GM12878 (cell line): ENCODE measurements at regions not wholly inside any gene's neighbourhood (a gene's known extent, or its start where the extent isn't known, plus 50 kb on each side); places are given as distances from the start of the nearest gene placed in this dataset.

Source experiments
- ATAC-seq: fragments of 200-7000 bp; cut with Tn5 transposase; 3 replicates; pipeline ENCODE4 v1.9.1; 2020; ENCODE audit warnings: mild to moderate bottlenecking, moderate library complexity
- BruUV-seq: library from RNA; stranded (reverse); fragments of 400-500 nt; replicated peaks from 2 replicates; lab custom pipeline; 2021; lab: Mats Ljungman, UMichigan
- CTCF ChIA-PET: fragments of 300-600 bp; sonication (Branson Sonifier 250); formaldehyde crosslinking; extraction: SDS; loops from one replicate; lab custom pipeline; 2021; ENCODE audit warnings: inconsistent platforms; lab: Yijun Ruan, JAX
- POLR2A ChIA-PET: fragments of 350-600 bp; formaldehyde crosslinking; extraction: SDS; loops from one replicate; lab custom pipeline; 2021; ENCODE audit warnings: inconsistent platforms; lab: Charles Lee
- RAD21 ChIA-PET: fragments of 300-600 bp; sonication (Branson Sonifier 250); formaldehyde crosslinking; loops from one replicate; lab custom pipeline; 2023; ENCODE audit warnings: antibody characterized with exemption; ENCODE audit not compliant: unreplicated experiment; lab: Charles Lee
- SMC1A ChIA-PET: fragments of 300-600 bp; sonication (Branson Sonifier 250); formaldehyde crosslinking; loops from one replicate; lab custom pipeline; 2023; ENCODE audit not compliant: unreplicated experiment, uncharacterized antibody; lab: Charles Lee
- DNase-seq: peaks from one replicate; pipeline ENCODE4 v3.0.0-alpha.2; 2011; ENCODE audit warnings: low read depth, low spot score
- FAIRE-seq: peaks from 3 replicates; lab custom pipeline; 2011; peaks lifted over from hg19 to GRCh38; lab: Jason Lieb, UNC
- H2AFZ ChIP-seq: 2 replicates; pipeline ENCODE4 v1.6.0; 2011; ENCODE audit warnings: low read depth, low read length, control low read depth; ENCODE audit not compliant: control insufficient read depth
- H3K27ac ChIP-seq: 2 replicates; pipeline ENCODE4 v1.5.1; 2011; ENCODE audit warnings: control low read depth; ENCODE audit not compliant: control insufficient read depth, insufficient read depth
- H3K27me3 ChIP-seq, 2 experiments: replicated peaks in 1 of 2; 2 replicates each; pipeline versions ENCODE4 v1.6.0 to v1.6.1; 2011; ENCODE audit warnings: low read length in 1 of 2; ENCODE audit not compliant: control insufficient read depth in 2 of 2, insufficient read depth in 2 of 2
- H3K36me3 ChIP-seq, 2 experiments: 2 replicates each; pipeline ENCODE4 v1.5.1; 2011; ENCODE audit warnings: low read length in 1 of 2; ENCODE audit not compliant: control insufficient read depth in 2 of 2, insufficient read depth in 2 of 2
- H3K4me1 ChIP-seq: 2 replicates; pipeline ENCODE4 v1.6.1; 2011; ENCODE audit warnings: mild to moderate bottlenecking, low read length, moderate library complexity, mixed read lengths; ENCODE audit not compliant: control insufficient read depth, insufficient read depth
- H3K4me2 ChIP-seq: 2 replicates; pipeline ENCODE4 v1.6.0; 2011; ENCODE audit warnings: control low read depth; ENCODE audit not compliant: control insufficient read depth, insufficient read depth
- H3K4me3 ChIP-seq: fragments of 200-600 bp; sonication (generic); 2 replicates; pipeline ENCODE4 v1.5.1; 2016
- H3K79me2 ChIP-seq: 2 replicates; pipeline ENCODE4 v1.6.0; 2011; ENCODE audit warnings: low read length; ENCODE audit not compliant: control insufficient read depth, insufficient read depth
- H3K9ac ChIP-seq: 2 replicates; pipeline ENCODE4 v1.8.0; 2011; ENCODE audit warnings: low read length, control low read depth, mixed read lengths; ENCODE audit not compliant: control insufficient read depth, insufficient read depth
- H3K9me3 ChIP-seq: replicated peaks from 3 replicates; pipeline ENCODE4 v1.5.1; 2011; ENCODE audit warnings: mild to moderate bottlenecking, low read length; ENCODE audit not compliant: control insufficient read depth, insufficient read depth
- H4K20me1 ChIP-seq: 2 replicates; pipeline ENCODE4 v1.6.0; 2011; ENCODE audit not compliant: control insufficient read depth, insufficient read depth
- CHD2 ChIP-seq: IDR thresholded peaks from 2 replicates; pipeline ENCODE4 v1.6.1; 2011; ENCODE audit warnings: low read depth, low read length, improper control_type of control experiment, borderline replicate concordance
- ZZZ3 ChIP-seq: IDR thresholded peaks from 2 replicates; pipeline ENCODE4 v1.6.1; 2011; ENCODE audit warnings: low read depth; ENCODE audit not compliant: control insufficient read depth, insufficient read length
- WGBS: methylation state at CpG from one replicate; pipeline ENCODE4 v1.1.6; 2016; ENCODE audit warnings: low lambda C conversion rate; ENCODE audit not compliant: insufficient replicate concordance, insufficient coverage; ENCODE audit errors: missing lambda C conversion rate; 5-methylcytosine and 5-hydroxymethylcytosine counted together
- in situ Hi-C: fragments of 300-500 bp; cut with MboI; formaldehyde crosslinking; loops from 9 replicates; pipeline ENCODE4 v1.14.3; 2018; ENCODE audit warnings: mixed read lengths
- intact Hi-C: fragments of 100-400 bp; cut with micrococcal nuclease; formaldehyde crosslinking; loops from one replicate; pipeline ENCODE4 v1.14.2; 2022; ENCODE audit not compliant: unreplicated experiment
- TF ChIP-seq, protein P1 (sequence below): fragments of 150-350 bp; IDR thresholded peaks from 2 replicates; pipeline ENCODE4 v1.6.1; 2016; ENCODE audit warnings: low read depth, low read length
- TF ChIP-seq, protein P2 (sequence below): fragments of 150-350 bp; IDR thresholded peaks from 2 replicates; pipeline ENCODE4 v1.6.1; 2014; ENCODE audit warnings: mild to moderate bottlenecking, low read depth, low read length

DNA sequence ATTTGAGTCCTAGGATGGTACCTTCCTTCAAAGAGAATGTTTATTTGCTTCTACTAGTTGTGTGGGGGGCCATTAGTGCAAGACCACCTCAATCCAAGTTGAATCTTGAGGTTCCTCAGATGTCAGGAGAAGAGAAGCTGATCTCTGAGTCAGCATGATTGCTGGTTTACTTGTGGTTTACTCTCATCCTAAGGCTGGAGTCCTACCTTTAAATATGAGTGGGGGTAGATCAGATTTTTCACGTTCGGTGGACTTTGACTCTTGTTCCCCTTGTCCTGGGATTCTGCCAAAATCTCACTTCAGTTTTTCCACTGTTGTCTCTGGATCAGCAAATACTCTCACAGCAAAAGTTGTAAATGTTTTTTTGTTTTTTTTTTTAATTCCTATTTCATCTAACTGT is 84.6 kb upstream of the F13A1 start:
- ATAC-seq, result no peak
- Histone ChIP-seq H3K79me2 (no peaks in the 10 kb centered on the region), H3K4me1 (peaks cover 22% of the 10 kb centered on the region), H3K9ac (no peak overlapping the region), H3K27me3 (no peaks in the 10 kb centered on the region), H3K27ac (no peak overlapping the region), H3K4me3 (no peak overlapping the region), H3K4me2 (no peak overlapping the region), H4K20me1 (no peaks in the 10 kb centered on the region), H3K36me3 (no peaks in the 10 kb centered on the region; a peak in 1 of 4 replicates), H2AFZ (no peak overlapping the region), H3K9me3 (no peaks in the 10 kb centered on the region; the same call in 2 of the 3 replicates)
- BruUV-seq, result no TSS peak
- CTCF ChIA-PET, result interaction anchor here (4.0 kb wide), 1 partner anchor 10 kb away, joined by 21 read pairs; no protein-coding TSS in a partner anchor
- TF ChIP-seq, protein P1, sequence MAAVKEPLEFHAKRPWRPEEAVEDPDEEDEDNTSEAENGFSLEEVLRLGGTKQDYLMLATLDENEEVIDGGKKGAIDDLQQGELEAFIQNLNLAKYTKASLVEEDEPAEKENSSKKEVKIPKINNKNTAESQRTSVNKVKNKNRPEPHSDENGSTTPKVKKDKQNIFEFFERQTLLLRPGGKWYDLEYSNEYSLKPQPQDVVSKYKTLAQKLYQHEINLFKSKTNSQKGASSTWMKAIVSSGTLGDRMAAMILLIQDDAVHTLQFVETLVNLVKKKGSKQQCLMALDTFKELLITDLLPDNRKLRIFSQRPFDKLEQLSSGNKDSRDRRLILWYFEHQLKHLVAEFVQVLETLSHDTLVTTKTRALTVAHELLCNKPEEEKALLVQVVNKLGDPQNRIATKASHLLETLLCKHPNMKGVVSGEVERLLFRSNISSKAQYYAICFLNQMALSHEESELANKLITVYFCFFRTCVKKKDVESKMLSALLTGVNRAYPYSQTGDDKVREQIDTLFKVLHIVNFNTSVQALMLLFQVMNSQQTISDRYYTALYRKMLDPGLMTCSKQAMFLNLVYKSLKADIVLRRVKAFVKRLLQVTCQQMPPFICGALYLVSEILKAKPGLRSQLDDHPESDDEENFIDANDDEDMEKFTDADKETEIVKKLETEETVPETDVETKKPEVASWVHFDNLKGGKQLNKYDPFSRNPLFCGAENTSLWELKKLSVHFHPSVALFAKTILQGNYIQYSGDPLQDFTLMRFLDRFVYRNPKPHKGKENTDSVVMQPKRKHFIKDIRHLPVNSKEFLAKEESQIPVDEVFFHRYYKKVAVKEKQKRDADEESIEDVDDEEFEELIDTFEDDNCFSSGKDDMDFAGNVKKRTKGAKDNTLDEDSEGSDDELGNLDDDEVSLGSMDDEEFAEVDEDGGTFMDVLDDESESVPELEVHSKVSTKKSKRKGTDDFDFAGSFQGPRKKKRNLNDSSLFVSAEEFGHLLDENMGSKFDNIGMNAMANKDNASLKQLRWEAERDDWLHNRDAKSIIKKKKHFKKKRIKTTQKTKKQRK, result no peak
- TF ChIP-seq, protein P2, sequence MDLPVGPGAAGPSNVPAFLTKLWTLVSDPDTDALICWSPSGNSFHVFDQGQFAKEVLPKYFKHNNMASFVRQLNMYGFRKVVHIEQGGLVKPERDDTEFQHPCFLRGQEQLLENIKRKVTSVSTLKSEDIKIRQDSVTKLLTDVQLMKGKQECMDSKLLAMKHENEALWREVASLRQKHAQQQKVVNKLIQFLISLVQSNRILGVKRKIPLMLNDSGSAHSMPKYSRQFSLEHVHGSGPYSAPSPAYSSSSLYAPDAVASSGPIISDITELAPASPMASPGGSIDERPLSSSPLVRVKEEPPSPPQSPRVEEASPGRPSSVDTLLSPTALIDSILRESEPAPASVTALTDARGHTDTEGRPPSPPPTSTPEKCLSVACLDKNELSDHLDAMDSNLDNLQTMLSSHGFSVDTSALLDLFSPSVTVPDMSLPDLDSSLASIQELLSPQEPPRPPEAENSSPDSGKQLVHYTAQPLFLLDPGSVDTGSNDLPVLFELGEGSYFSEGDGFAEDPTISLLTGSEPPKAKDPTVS, result no peak
- TF ChIP-seq ZZZ3, result no peak
- no peak for TF ChIP-seq CHD2
- FAIRE-seq, result no peak
- RAD21 ChIA-PET, result no interaction called here
- SMC1A ChIA-PET, result interaction anchor here (4.3 kb wide), 1 partner anchor 54 kb away, joined by 38 read pairs; no protein-coding TSS in a partner anchor
- WGBS, result 96% methylated on average over 2 of the region's 2 CpGs
- POLR2A ChIA-PET, result interaction anchor here (3.9 kb wide), 1 partner anchor 9 kb away, joined by 16 read pairs; no protein-coding TSS in a partner anchor
- no peak for DNase-seq
- intact Hi-C loops (loop anchor here (5.0 kb wide), 2 partner anchors 87 to 182 kb away; partner anchors contain the start of gene LY86), in situ Hi-C loops (loop anchor here (5.0 kb wide), 1 partner anchor 73 kb away; no protein-coding TSS in a partner anchor)
